Thymus (tissue), 11 donors: ENCODE measurements at regions not wholly inside any gene's neighbourhood (a gene's known extent, or its start where the extent isn't known, plus 50 kb on each side); places are given as distances from the start of the nearest gene placed in this dataset.

Source experiments
- DNase-seq, 9 donors: peaks; one replicate each; pipeline ENCODE4 v3.0.0-alpha.2; 2013; ENCODE audit warnings: low spot score in 9 of 9, low read depth in 6 of 9, missing footprints in 1 of 9
- H3K27ac ChIP-seq, 2 donors: one replicate each; pipeline ENCODE4 v1.5.1; 2013; ENCODE audit warnings: control low read depth in 1 of 2, low read depth in 1 of 2, low read length in 1 of 2, mild to moderate bottlenecking in 1 of 2, moderate library complexity in 1 of 2
- H3K27me3 ChIP-seq, 2 donors: one replicate each; pipeline ENCODE4 v1.5.1; 2013; ENCODE audit warnings: low read length in 1 of 2; ENCODE audit not compliant: control insufficient read depth in 2 of 2, insufficient read depth in 1 of 2
- H3K36me3 ChIP-seq, 2 donors: one replicate each; pipeline ENCODE4 v1.5.1; 2013; ENCODE audit warnings: low read length in 1 of 2, mild to moderate bottlenecking in 1 of 2, moderate library complexity in 1 of 2; ENCODE audit not compliant: control insufficient read depth in 2 of 2, insufficient read depth in 2 of 2
- H3K4me1 ChIP-seq, 2 donors: one replicate each; pipeline ENCODE4 v1.5.1; 2013; ENCODE audit warnings: low read length in 2 of 2; ENCODE audit not compliant: control insufficient read depth in 2 of 2, insufficient read depth in 2 of 2
- H3K4me3 ChIP-seq, 2 donors: one replicate each; pipeline ENCODE4 v1.5.1; 2013; ENCODE audit warnings: low read length in 2 of 2, control low read depth in 1 of 2, mild to moderate bottlenecking in 1 of 2
- H3K9me3 ChIP-seq, 2 donors: one replicate each; pipeline ENCODE4 v1.5.1; 2013; ENCODE audit warnings: low read length in 1 of 2, mild to moderate bottlenecking in 1 of 2; ENCODE audit not compliant: control insufficient read depth in 2 of 2, insufficient read depth in 1 of 2
- WGBS: extraction: QIAGEN DNeasy Blood & Tissue Kit; methylation state at CpG from one replicate; pipeline ENCODE4 v1.1.7; 2013; 5-methylcytosine and 5-hydroxymethylcytosine counted together
- donor health status: healthy.

- Histone ChIP-seq H3K27me3 (peaks cover 0 to 8% of the 10 kb centered on the region in 2 donors), H3K9me3 (no peaks in the 10 kb centered on the region), H3K4me3 (no peak overlapping the region), H3K36me3 (no peaks in the 10 kb centered on the region), H3K4me1 (no peaks in the 10 kb centered on the region), H3K27ac (no peak overlapping the region)
- WGBS, result 97% methylated on average over 4 of the region's 4 CpGs
- DNase-seq, result no peak
These were observed 69.5 kb downstream of the TPRA1 start for GRCh38 chr3:127520993-127521392.

DNA sequence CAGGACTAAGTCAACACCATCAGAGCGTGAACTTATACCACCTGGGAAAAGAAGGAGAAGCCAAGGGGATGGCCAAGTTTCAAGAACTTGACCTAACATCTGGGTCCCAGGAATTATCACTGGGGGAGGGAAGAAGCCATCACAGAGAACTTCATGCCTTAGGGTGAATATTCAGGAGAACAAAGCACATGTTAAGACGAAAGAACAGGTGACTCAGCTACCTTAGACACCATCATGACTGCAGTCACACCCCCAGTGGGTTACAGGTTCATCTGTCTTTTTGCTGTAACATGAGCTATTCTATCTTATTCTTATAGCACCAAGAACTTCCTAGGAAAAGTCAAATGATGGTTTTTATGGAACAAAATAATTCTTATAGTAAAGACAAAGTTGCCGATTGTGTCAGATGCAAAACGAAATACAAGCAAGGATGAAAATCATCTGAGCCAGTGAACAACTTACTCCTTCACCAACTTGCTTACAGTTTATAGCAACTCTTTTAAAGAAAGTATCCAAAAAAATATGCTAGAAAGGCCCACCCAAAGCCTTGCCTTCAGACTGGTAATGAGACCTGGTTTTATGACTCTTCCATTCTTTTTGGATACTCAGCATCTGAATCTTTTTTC is 72.0 kb downstream of the TPRA1 start:
- no peak for DNase-seq

GRCh38 chr3:127512256-127512655 is 78.3 kb downstream of the TPRA1 start:
- H3K4me1 ChIP-seq, result no peaks in the 10 kb centered on the region
- 52% methylated on average over 3 of the region's 3 CpGs for WGBS
- no peak overlapping the region for H3K4me3 ChIP-seq
- no peak for DNase-seq
- peaks cover 0 to 2% of the 10 kb centered on the region in 2 donors for H3K27me3 ChIP-seq
- H3K36me3 ChIP-seq, result no peaks in the 10 kb centered on the region
- H3K27ac ChIP-seq, result no peak overlapping the region
- H3K9me3 ChIP-seq, result no peaks in the 10 kb centered on the region

More for the DNA sequence above, 72.0 kb downstream of the TPRA1 start:
- H3K9me3 ChIP-seq, result no peaks in the 10 kb centered on the region
- H3K4me3 ChIP-seq, result no peak overlapping the region
- WGBS, result 96% methylated on average over 4 of the region's 4 CpGs
- no peak overlapping the region for H3K27ac ChIP-seq
- H3K4me1 ChIP-seq, result no peaks in the 10 kb centered on the region
- no peaks in the 10 kb centered on the region for H3K36me3 ChIP-seq
- peaks cover 0 to 5% of the 10 kb centered on the region in 2 donors for H3K27me3 ChIP-seq

DNA sequence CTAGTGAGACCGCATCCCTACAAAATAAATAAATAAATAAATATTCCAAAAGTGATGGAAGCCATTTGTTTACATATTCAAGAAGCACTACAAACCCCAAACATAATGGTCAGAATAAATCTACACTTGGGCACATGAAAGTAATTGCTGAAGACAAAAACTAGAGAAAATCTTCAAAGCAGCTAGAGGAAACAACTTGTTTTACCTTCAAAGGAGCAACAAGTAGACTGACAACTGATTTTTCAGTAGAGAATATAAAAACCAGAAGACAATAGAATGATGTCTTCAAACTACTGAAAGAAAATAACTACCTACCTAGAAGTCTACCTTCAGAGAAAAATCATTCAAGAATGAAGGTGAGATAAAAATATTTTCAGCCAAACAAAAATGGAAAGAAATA is 89.4 kb downstream of the TPRA1 start:
- H3K9me3 ChIP-seq, result no peaks in the 10 kb centered on the region
- no peaks in the 10 kb centered on the region for H3K27me3 ChIP-seq
- H3K4me3 ChIP-seq, result no peak overlapping the region
- DNase-seq, result no peak
- no peak overlapping the region for H3K27ac ChIP-seq
- no peaks in the 10 kb centered on the region for H3K36me3 ChIP-seq
- H3K4me1 ChIP-seq, result no peaks in the 10 kb centered on the region
- 93% methylated on average over 1 of the region's 1 CpG for WGBS

GRCh38 chr3:127497676-127498075 is 92.9 kb downstream of the TPRA1 start:
- Histone ChIP-seq H3K36me3 (no peaks in the 10 kb centered on the region), H3K27me3 (peaks cover 0 to 2% of the 10 kb centered on the region in 2 donors), H3K4me1 (no peaks in the 10 kb centered on the region), H3K27ac (no peak overlapping the region), H3K4me3 (no peak overlapping the region), H3K9me3 (no peaks in the 10 kb centered on the region)
- 93% methylated on average over 2 of the region's 2 CpGs for WGBS
- DNase-seq, result no peak

- DNase-seq, result no peak
- H3K9me3 ChIP-seq, result no peaks in the 10 kb centered on the region
- peaks cover 0 to 2% of the 10 kb centered on the region in 2 donors for H3K27me3 ChIP-seq
- WGBS, result over 99% methylated on average over 3 of the region's 3 CpGs
- H3K36me3 ChIP-seq, result no peaks in the 10 kb centered on the region
- no peaks in the 10 kb centered on the region for H3K4me1 ChIP-seq
- H3K27ac ChIP-seq, result no peak overlapping the region
- H3K4me3 ChIP-seq, result no peak overlapping the region
These were observed 93.4 kb downstream of the TPRA1 start for GRCh38 chr3:127497166-127497565.

- 92% methylated on average over 2 of the region's 2 CpGs for WGBS
- Histone ChIP-seq H3K36me3 (no peaks in the 10 kb centered on the region), H3K27ac (no peak overlapping the region), H3K9me3 (no peaks in the 10 kb centered on the region), H3K27me3 (peaks cover 0 to 2% of the 10 kb centered on the region in 2 donors), H3K4me1 (no peaks in the 10 kb centered on the region), H3K4me3 (no peak overlapping the region)
- DNase-seq, result no peak
These were observed 94.5 kb downstream of the TPRA1 start for GRCh38 chr3:127495821-127496655.

DNA sequence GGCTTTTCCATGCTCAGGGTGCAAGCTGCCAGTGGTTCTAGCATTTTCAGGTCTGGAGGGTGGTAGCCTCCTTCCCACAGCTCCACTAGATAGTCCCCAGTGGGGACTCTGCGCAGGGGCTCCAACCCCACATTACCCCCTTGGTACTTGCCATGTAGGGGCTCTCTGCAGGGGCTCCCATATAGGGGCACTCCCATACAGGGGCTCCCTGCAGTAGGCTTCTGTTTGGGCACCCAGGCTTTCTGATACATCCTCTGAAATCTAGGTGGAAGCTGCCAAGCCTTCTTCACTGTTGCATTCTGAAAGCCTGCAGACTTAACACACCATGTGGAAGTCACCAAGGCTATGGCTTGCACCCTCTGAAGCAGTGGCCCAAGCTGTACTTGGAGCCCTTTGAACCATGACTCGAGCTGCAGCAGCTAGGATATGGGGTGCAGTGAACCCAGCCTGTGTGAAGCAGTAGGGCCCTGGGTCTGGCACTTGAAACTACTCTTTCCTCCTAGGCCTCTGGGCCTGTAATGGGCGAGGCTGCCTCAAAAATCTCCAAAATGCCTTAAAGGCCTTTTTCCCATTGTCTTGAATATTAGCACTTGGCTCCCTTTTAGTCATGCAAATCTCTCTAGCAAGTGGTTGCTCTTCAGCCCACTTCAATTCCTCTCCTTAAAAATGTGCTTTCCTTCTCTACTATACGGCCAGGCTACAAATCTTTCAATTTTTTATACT is 96.4 kb downstream of the TPRA1 start:
- H3K4me3 ChIP-seq, result no peak overlapping the region
- no peaks in the 10 kb centered on the region for H3K9me3 ChIP-seq
- no peaks in the 10 kb centered on the region for H3K36me3 ChIP-seq
- no peak overlapping the region for H3K27ac ChIP-seq
- no peaks in the 10 kb centered on the region for H3K4me1 ChIP-seq
- 94% methylated on average over 4 of the region's 4 CpGs for WGBS
- no peak for DNase-seq
- peaks cover 0 to 2% of the 10 kb centered on the region in 2 donors for H3K27me3 ChIP-seq

- no peaks in the 10 kb centered on the region for H3K4me1 ChIP-seq
- WGBS, result 90% methylated on average over 2 of the region's 2 CpGs
These were observed 98.1 kb downstream of the TPRA1 start for GRCh38 chr3:127492426-127492825.

More at GRCh38 chr3:127492426-127492825, 98.1 kb downstream of the TPRA1 start:
- H3K36me3 ChIP-seq, result no peaks in the 10 kb centered on the region
- H3K27ac ChIP-seq, result no peak overlapping the region
- no peak for DNase-seq
- peaks cover 0 to 2% of the 10 kb centered on the region in 2 donors for H3K27me3 ChIP-seq
- H3K9me3 ChIP-seq, result no peaks in the 10 kb centered on the region
- H3K4me3 ChIP-seq, result no peak overlapping the region
